Mammary epithelial cell (primary cell): ENCODE measurements at regions not wholly inside any gene's neighbourhood (a gene's known extent, or its start where the extent isn't known, plus 50 kb on each side); places are given as distances from the start of the nearest gene placed in this dataset.

Source experiments
- CTCF ChIP-seq, 2 donors: IDR thresholded peaks in 1 of 2; conservative IDR thresholded peaks in 1 of 2; 2 replicates each; pipeline ENCODE4 v1.5.1; 2011 to 2012; ENCODE audit warnings: inconsistent platforms in 2 of 2, low read length in 2 of 2, mild to moderate bottlenecking in 2 of 2, control low read depth in 1 of 2, low read depth in 1 of 2; ENCODE audit not compliant: insufficient read depth in 1 of 2; ENCODE audit errors: extremely low read depth in 1 of 2
- EZH2 ChIP-seq: IDR thresholded peaks from 2 replicates; pipeline ENCODE4 v1.6.1; 2012; ENCODE audit warnings: low read length, inconsistent platforms, borderline replicate concordance

GRCh38 chr1:188735567-188735966, 1742.1 kb downstream of the BRINP3 start:
- TF ChIP-seq CTCF (conservative IDR thresholded peaks at IDR 0.05 in 1 of 2, IDR thresholded peaks at IDR 0.05 in 1 of 2; ENCODE audit: extremely low read depth in 1 of 2, insufficient read depth in 1 of 2, low read depth in 1 of 2, low read length in 2 of 2) (no peak), EZH2 (no peak)
